GM04503 (cell line): ENCODE measurements at regions not wholly inside any gene's neighbourhood (a gene's known extent, or its start where the extent isn't known, plus 50 kb on each side); places are given as distances from the start of the nearest gene placed in this dataset.
A peak's percentile ranks its signal among the peaks of the same experiment; 100 is the strongest.
"Not testable (repeated sequence)": the region's sequence is repeated elsewhere in the genome, so short reads cannot be mapped to it uniquely, and the experiment has no call there.

Source experiments
- DNase-seq: peaks from one replicate; pipeline ENCODE4 v3.0.0-alpha.2; 2012; ENCODE audit warnings: low read depth

GRCh38 chr12:89062996-89063395 is 289.3 kb downstream of the DUSP6 start:
- no peak for DNase-seq

- no peak for DNase-seq
These were observed 292.4 kb downstream of the DUSP6 start for GRCh38 chr12:89059721-89060541.

- DNase-seq = no peak
These were observed 293.2 kb downstream of the DUSP6 start for GRCh38 chr12:89059056-89059455.

GRCh38 chr12:89058402-89058801 is 293.9 kb downstream of the DUSP6 start:
- no peak for DNase-seq

GRCh38 chr12:89053817-89054216 is 298.5 kb downstream of the DUSP6 start:
- DNase-seq = not testable (repeated sequence)

- DNase-seq = no peak
These were observed 301.1 kb downstream of the DUSP6 start for GRCh38 chr12:89051065-89051677.

GRCh38 chr12:89047856-89048418 is 304.4 kb downstream of the DUSP6 start:
- DNase-seq = no peak

GRCh38 chr12:89041078-89041477 is 311.2 kb downstream of the DUSP6 start:
- DNase-seq = no peak

- DNase-seq = peak; percentile 22
These were observed 311.9 kb downstream of the DUSP6 start for GRCh38 chr12:89040146-89040964.

GRCh38 chr12:89038831-89039512 is 313.3 kb downstream of the DUSP6 start:
- no peak for DNase-seq

GRCh38 chr12:89033062-89033461 is 319.2 kb downstream of the DUSP6 start:
- no peak for DNase-seq

GRCh38 chr12:89029961-89030360 is 322.3 kb downstream of the DUSP6 start:
- DNase-seq = no peak

GRCh38 chr12:89024580-89024979 is 327.7 kb downstream of the DUSP6 start:
- DNase-seq = no peak

- no peak for DNase-seq
These were observed 328.4 kb downstream of the DUSP6 start for GRCh38 chr12:89023936-89024335.

GRCh38 chr12:89020689-89021088 is 331.6 kb downstream of the DUSP6 start:
- no peak for DNase-seq

GRCh38 chr12:89020121-89020480 is 332.2 kb downstream of the DUSP6 start:
- DNase-seq = no peak

- no peak for DNase-seq
These were observed 332.7 kb downstream of the DUSP6 start for GRCh38 chr12:89019439-89020120.

- DNase-seq = no peak
These were observed 335.1 kb downstream of the DUSP6 start for GRCh38 chr12:89016970-89017778.

- DNase-seq = no peak
These were observed 336.9 kb downstream of the DUSP6 start for GRCh38 chr12:89015419-89015818.

GRCh38 chr12:88998421-88998820 is 353.9 kb downstream of the DUSP6 start:
- DNase-seq = no peak
